ENCODE measurements at regions not wholly inside any gene's neighbourhood (a gene's known extent, or its start where the extent isn't known, plus 50 kb on each side); places are given as distances from the start of the nearest gene placed in this dataset.

- TF ChIP-seq EZH2 (IDR thresholded peaks at IDR 0.05; ENCODE audit: borderline replicate concordance, low read depth, low read length, severe bottlenecking) (no peak), CTCF (IDR thresholded peaks at IDR 0.05; ENCODE audit: borderline replicate concordance, extremely low read depth, low read length, poor library complexity, severe bottlenecking) (no peak)
Observed at GRCh38 chr11:44467931-44468330, 97.5 kb upstream of the CD82 start.
